GM23248 (cell line): ENCODE measurements at regions not wholly inside any gene's neighbourhood (a gene's known extent, or its start where the extent isn't known, plus 50 kb on each side); places are given as distances from the start of the nearest gene placed in this dataset.

ENCODE experiments used
- DNase-seq: peaks from one replicate; pipeline ENCODE4 v3.0.0-alpha.2; 2015
- H2AFZ ChIP-seq: fragments of 200-600 bp; sonication (generic); 2 replicates; pipeline ENCODE4 v1.6.1; 2016; ENCODE audit warnings: antibody characterized with exemption
- H3F3A ChIP-seq: fragments of 200-600 bp; sonication (generic); 2 replicates; pipeline ENCODE4 v1.6.1; 2016; ENCODE audit warnings: mild to moderate bottlenecking, antibody characterized with exemption, mixed run types; ENCODE audit not compliant: insufficient read depth
- H3K27ac ChIP-seq: fragments of 200-600 bp; sonication (generic); 2 replicates; pipeline ENCODE4 v1.5.1; 2016; ENCODE audit warnings: mild to moderate bottlenecking
- H3K27me3 ChIP-seq: fragments of 200-600 bp; sonication (generic); replicated peaks from 2 replicates; pipeline ENCODE4 v1.6.1; 2016; ENCODE audit warnings: mild to moderate bottlenecking; ENCODE audit not compliant: insufficient read depth
- H3K36me3 ChIP-seq: fragments of 200-600 bp; sonication (generic); 2 replicates; pipeline ENCODE4 v1.6.1; 2016; ENCODE audit warnings: low read depth, mild to moderate bottlenecking
- H3K4me1 ChIP-seq: fragments of 200-600 bp; sonication (generic); 2 replicates; pipeline ENCODE4 v1.6.1; 2016; ENCODE audit warnings: mild to moderate bottlenecking; ENCODE audit not compliant: insufficient read depth
- H3K4me2 ChIP-seq: fragments of 200-600 bp; sonication (generic); one replicate; pipeline ENCODE4 v1.6.1; 2016; ENCODE audit warnings: mild to moderate bottlenecking; ENCODE audit not compliant: unreplicated experiment
- H3K4me3 ChIP-seq: fragments of 200-600 bp; sonication (generic); 2 replicates; pipeline ENCODE4 v1.5.1; 2016; ENCODE audit warnings: mild to moderate bottlenecking
- H3K79me2 ChIP-seq: fragments of 200-600 bp; sonication (generic); 2 replicates; pipeline ENCODE4 v1.6.1; 2016; ENCODE audit warnings: mild to moderate bottlenecking; ENCODE audit not compliant: insufficient read depth
- H3K9ac ChIP-seq: fragments of 200-600 bp; sonication (generic); 2 replicates; pipeline ENCODE4 v1.6.1; 2016; ENCODE audit warnings: mild to moderate bottlenecking
- H3K9me2 ChIP-seq: fragments of 200-600 bp; sonication (generic); 2 replicates; pipeline ENCODE4 v1.6.1; 2016; ENCODE audit warnings: mixed run types, mild to moderate bottlenecking, moderate library complexity; ENCODE audit not compliant: insufficient read depth
- H3K9me3 ChIP-seq: fragments of 200-600 bp; sonication (generic); one replicate; pipeline ENCODE4 v1.6.1; 2017; ENCODE audit warnings: low read depth
- H4K20me1 ChIP-seq: fragments of 200-600 bp; sonication (generic); 2 replicates; pipeline ENCODE4 v1.6.0; 2016; ENCODE audit not compliant: insufficient read depth
- EZH2 ChIP-seq: fragments of 200-600 bp; sonication (generic); IDR thresholded peaks from 2 replicates; pipeline ENCODE4 v1.6.1; 2018; ENCODE audit warnings: antibody characterized with exemption, mild to moderate bottlenecking; ENCODE audit not compliant: insufficient read depth, poor library complexity, severe bottlenecking
- EZH2phosphoT487 ChIP-seq: fragments of 200-600 bp; sonication (generic); IDR thresholded peaks from 2 replicates; pipeline ENCODE4 v1.6.1; 2018; ENCODE audit warnings: antibody characterized with exemption, moderate library complexity, mild to moderate bottlenecking, low read depth; ENCODE audit not compliant: insufficient read depth
- WGBS, 2 experiments: methylation state at CpG; one replicate each; pipeline ENCODE4 v1.1.6; 2015 to 2017; ENCODE audit warnings: low lambda C conversion rate in 2 of 2, low coverage in 1 of 2; ENCODE audit errors: missing lambda C conversion rate in 2 of 2; 5-methylcytosine and 5-hydroxymethylcytosine counted together
- in situ Hi-C: fragments of 300-500 bp; cut with MboI; formaldehyde crosslinking; loops from 2 replicates; pipeline ENCODE4 v1.15.0; 2020

GRCh38 chr4:14575919-14576318 lies 426.4 kb upstream of the CPEB2 start:
- no peak overlapping the region for H3K27ac ChIP-seq
- no peak overlapping the region for H3K4me3 ChIP-seq
- no peaks in the 10 kb centered on the region for H3K9me3 ChIP-seq
- no peaks in the 10 kb centered on the region for H3K9me2 ChIP-seq
- no peak overlapping the region for H2AFZ ChIP-seq
- no peak overlapping the region for H3K4me2 ChIP-seq
- no peaks in the 10 kb centered on the region for H4K20me1 ChIP-seq
- no peaks in the 10 kb centered on the region for H3K27me3 ChIP-seq
- TF ChIP-seq EZH2: no peak
- DNase-seq: no peak
- WGBS, 2 experiments: 20 to 31% methylated on average over 2 of the region's 2 CpGs
- H3K9ac ChIP-seq: no peak overlapping the region
- in situ Hi-C loops: no loop called here
- H3K4me1 ChIP-seq: no peaks in the 10 kb centered on the region
- no peaks in the 10 kb centered on the region for H3K79me2 ChIP-seq
- no peaks in the 10 kb centered on the region for H3F3A ChIP-seq
- H3K36me3 ChIP-seq: no peaks in the 10 kb centered on the region

- H3K9me3 ChIP-seq: no peaks in the 10 kb centered on the region
- no peak overlapping the region for H3K4me3 ChIP-seq
- H3K79me2 ChIP-seq: no peaks in the 10 kb centered on the region
- H3K9ac ChIP-seq: no peak overlapping the region
- in situ Hi-C loops: no loop called here
- no peak overlapping the region for H3K4me2 ChIP-seq
- no peak overlapping the region for H3K27ac ChIP-seq
- H3K4me1 ChIP-seq: no peaks in the 10 kb centered on the region
- no peak for DNase-seq
- no peaks in the 10 kb centered on the region for H3K36me3 ChIP-seq
- H3K9me2 ChIP-seq: no peaks in the 10 kb centered on the region
- H3F3A ChIP-seq: no peaks in the 10 kb centered on the region
- no peaks in the 10 kb centered on the region for H3K27me3 ChIP-seq
- H4K20me1 ChIP-seq: no peaks in the 10 kb centered on the region
- no peak overlapping the region for H2AFZ ChIP-seq
- TF ChIP-seq EZH2 (no peak), EZH2phosphoT487 (no peak)
Observed at GRCh38 chr4:14580061-14580460, 422.2 kb upstream of the CPEB2 start.

DNA sequence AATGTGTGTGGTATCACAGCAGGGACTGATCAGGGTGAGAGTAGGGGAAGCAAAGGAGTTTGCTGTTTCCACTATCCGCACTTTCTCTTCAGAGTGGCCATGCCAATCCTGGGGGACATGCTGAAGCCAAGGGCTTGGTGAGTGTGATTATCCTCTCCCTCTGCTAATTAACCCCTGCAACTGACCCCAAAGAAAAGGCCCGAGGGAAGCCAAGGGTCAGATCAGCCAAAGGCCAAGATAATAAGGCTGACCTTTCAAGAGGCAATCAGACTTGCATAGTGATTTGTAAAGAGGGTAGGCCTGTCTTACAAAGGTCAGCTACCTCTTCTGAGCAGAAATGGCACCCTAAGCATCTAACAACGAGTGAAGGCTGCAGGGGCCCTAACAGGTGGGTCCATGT lies 420.5 kb upstream of the CPEB2 start:
- H4K20me1 ChIP-seq: no peaks in the 10 kb centered on the region
- H3K9ac ChIP-seq: no peak overlapping the region
- no peak overlapping the region for H3K4me3 ChIP-seq
- H3K36me3 ChIP-seq: no peaks in the 10 kb centered on the region
- no peaks in the 10 kb centered on the region for H3K9me3 ChIP-seq
- no peaks in the 10 kb centered on the region for H3K79me2 ChIP-seq
- WGBS, 2 experiments: 2 to 4% methylated on average over 3 of the region's 3 CpGs
- H2AFZ ChIP-seq: no peak overlapping the region
- H3K27ac ChIP-seq: no peak overlapping the region
- no peak for DNase-seq
- TF ChIP-seq EZH2 (no peak), EZH2phosphoT487 (no peak)
- H3F3A ChIP-seq: no peaks in the 10 kb centered on the region
- in situ Hi-C loops: no loop called here
- H3K4me2 ChIP-seq: no peak overlapping the region
- H3K27me3 ChIP-seq: no peaks in the 10 kb centered on the region
- no peaks in the 10 kb centered on the region for H3K9me2 ChIP-seq
- H3K4me1 ChIP-seq: no peaks in the 10 kb centered on the region

- Histone ChIP-seq H3F3A (no peaks in the 10 kb centered on the region), H3K27me3 (no peaks in the 10 kb centered on the region), H3K4me2 (no peak overlapping the region), H3K9me3 (no peaks in the 10 kb centered on the region), H3K4me3 (no peak overlapping the region), H4K20me1 (no peaks in the 10 kb centered on the region), H3K79me2 (no peaks in the 10 kb centered on the region), H3K27ac (no peak overlapping the region), H3K4me1 (no peaks in the 10 kb centered on the region), H3K9ac (no peak overlapping the region), H3K9me2 (no peaks in the 10 kb centered on the region), H2AFZ (no peak overlapping the region), H3K36me3 (no peaks in the 10 kb centered on the region)
- no peak for TF ChIP-seq EZH2
- no peak for TF ChIP-seq EZH2phosphoT487
- in situ Hi-C loops: no loop called here
- DNase-seq: no peak
- WGBS, 2 experiments: 60 to 72% methylated on average over 3 of the region's 3 CpGs
Observed at GRCh38 chr4:14582677-14583076, 419.6 kb upstream of the CPEB2 start.

GRCh38 chr4:14583331-14583730 lies 418.9 kb upstream of the CPEB2 start:
- Histone ChIP-seq H3K79me2 (no peaks in the 10 kb centered on the region), H3K27me3 (no peaks in the 10 kb centered on the region), H3K9ac (no peak overlapping the region), H3K4me1 (no peaks in the 10 kb centered on the region), H3K27ac (no peak overlapping the region), H3K4me3 (no peak overlapping the region), H2AFZ (no peak overlapping the region), H4K20me1 (no peaks in the 10 kb centered on the region), H3K9me2 (no peaks in the 10 kb centered on the region), H3K36me3 (no peaks in the 10 kb centered on the region), H3K4me2 (no peak overlapping the region), H3K9me3 (no peaks in the 10 kb centered on the region), H3F3A (no peaks in the 10 kb centered on the region)
- no peak for TF ChIP-seq EZH2phosphoT487
- TF ChIP-seq EZH2: no peak
- 42 to 50% methylated on average over 2 of the region's 2 CpGs for whole genome bisulfite sequencing, 2 experiments
- DNase-seq: no peak
- in situ Hi-C loops: no loop called here
